GM21786 (cell line): ENCODE measurements at regions not wholly inside any gene's neighbourhood (a gene's known extent, or its start where the extent isn't known, plus 50 kb on each side); places are given as distances from the start of the nearest gene placed in this dataset.
"Not testable (repeated sequence)": the region's sequence is repeated elsewhere in the genome, so short reads cannot be mapped to it uniquely, and the experiment has no call there.

Experiments
- ATAC-seq: cut with Tn5 transposase; IDR thresholded peaks from one replicate; pipeline ENCODE4 v1.9.1; 2021; ENCODE audit not compliant: unreplicated experiment

DNA sequence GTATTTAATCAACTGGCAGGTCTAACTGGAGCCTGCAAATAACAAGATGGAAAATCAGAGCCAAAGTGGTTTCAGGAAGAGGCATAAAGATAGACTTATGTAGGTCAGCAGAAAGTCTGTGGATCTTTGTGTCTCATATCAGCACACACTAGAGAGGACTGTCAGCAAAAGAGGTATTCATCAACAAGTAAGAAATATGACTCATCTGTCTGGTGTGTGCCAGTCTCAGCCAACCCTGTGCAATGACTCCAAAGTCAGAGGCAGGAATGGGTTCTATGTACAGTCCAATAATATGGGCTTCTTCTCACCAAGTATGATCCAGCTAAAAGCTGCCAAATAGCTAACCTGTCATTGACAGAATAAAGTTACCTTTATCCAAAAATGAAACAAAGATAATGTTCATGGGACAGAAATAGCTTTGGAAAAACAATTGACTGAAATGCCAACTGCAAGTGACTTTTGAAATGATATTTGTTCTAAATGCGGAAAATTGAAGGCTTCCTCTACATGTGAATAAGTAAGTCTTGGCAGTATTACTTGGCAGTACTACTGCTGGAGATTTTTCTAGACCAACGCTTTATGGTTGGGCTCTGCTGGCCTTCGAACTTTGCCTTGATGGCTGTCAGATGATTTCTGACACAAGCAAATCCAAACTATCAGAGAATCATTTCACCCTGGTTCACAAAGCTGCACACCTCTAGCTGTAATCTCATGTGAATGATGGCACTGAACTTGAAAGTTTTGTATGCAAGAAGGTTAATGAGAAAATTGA, 272.3 kb upstream of the SEMA3C start:
- no peak for ATAC-seq

DNA sequence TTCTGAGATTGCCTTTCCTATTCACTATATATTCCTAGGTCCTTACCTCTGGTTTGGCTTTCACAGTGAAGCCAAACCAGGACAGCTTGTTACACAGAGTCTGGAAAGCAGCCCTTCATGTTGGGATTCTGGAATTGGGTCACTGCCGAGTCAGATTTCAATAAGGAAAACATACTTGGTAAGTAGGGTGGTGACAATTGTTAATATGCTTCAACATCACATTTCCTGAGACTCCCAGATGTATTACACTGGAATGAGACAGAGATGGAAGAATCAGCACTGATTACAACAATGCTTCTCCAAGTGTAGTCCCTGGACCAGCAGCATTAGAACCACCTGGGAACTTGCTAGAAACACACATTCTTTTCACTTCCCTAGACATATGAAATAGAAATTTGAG, 268.9 kb upstream of the SEMA3C start:
- no peak for ATAC-seq

DNA sequence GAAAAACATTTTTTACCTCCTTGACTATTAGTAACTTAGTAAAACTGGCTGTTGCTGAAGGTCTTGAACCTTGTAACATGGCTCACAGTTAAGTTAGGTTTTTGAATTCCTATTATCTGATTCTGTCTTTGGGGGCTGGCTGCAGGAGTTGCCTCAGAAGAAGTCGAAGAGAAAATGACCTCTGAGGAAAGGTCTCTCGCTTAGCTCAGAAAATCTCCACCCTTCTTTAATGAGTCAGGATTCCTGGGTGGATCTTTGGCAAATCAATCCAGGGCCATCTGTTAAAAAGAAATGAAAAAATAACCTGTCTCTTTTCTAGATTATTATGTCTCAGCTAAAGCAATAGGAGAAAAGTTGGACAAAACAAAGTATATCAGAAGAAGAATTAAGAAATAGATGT, 267.8 kb upstream of the SEMA3C start:
- ATAC-seq: no peak

DNA sequence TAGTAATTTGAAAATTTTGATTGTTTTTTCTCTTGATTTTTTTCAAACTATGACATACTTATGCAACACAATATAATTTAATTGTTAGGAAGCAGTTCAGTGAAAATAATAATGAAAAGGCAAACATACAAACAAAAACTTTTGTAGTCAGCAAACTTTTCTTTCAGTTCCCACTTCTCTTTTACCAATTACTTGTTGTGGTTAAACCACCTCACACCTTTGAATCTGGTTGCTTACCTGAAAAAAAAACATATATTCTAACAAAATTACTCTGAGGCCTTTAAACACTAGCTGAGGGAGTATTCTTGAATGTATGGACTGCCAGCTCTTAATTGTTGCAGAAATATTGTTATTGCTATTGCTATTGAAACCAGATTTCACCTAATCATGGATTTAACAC, 266.2 kb upstream of the SEMA3C start:
- ATAC-seq: no peak

DNA sequence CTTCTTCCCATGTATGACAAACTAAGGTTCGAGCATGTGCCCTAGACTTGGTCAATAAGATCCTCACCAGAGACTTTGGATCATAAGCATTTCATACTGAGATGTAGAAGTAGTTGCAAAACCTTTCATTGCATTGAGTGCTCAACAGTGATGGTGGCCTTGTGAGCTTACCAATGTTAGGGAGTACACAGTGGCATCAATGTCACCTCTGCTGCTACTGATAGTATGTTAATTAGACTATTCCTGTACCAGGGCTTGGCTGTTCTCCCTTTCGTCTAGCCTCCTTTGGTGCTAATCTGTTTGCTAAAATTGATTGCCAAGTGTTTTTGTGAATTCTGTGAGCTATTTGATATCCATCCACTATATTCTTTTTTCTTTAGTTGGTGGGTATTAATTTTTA, 264.5 kb upstream of the SEMA3C start:
- no peak for ATAC-seq

DNA sequence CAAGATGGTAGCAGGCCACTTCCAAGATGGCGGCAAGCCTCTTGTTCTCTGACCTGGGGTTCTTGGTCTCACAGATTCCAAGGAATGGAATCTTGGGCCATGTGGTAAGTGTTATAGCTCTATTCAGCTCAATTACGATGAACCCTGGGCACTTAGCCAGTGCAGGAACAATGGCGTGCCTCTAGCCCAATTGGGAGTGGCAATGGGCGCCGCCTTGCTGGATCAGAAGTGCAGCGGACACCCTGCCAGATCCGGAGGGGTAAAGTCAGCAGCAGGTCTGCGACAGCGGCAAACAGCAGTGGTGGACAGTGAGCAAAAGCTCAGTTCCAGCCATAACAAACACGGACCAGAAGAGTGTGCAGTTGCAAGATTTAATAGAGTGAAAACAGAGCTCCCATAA, 263.2 kb upstream of the SEMA3C start:
- ATAC-seq: not testable (repeated sequence)

DNA sequence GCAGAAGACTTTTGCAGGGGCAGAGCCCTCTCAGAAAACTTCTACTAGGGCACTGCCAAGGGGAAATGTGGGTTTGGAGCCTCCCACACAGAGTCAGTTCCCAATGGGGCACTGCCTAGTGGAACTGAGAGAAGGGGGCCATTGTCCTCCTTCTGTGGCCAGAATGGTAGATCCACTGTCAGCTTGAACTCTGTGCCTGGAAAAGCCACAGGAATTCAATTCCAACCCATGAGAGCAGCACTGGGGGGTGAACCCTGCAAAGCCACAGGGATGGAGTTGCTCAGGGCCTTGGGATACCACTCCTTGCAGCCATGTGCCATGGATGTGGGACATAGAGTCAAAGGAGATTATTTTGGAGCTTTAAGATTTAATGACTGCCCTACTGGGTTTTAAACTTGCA, 262.2 kb upstream of the SEMA3C start:
- ATAC-seq: no peak

DNA sequence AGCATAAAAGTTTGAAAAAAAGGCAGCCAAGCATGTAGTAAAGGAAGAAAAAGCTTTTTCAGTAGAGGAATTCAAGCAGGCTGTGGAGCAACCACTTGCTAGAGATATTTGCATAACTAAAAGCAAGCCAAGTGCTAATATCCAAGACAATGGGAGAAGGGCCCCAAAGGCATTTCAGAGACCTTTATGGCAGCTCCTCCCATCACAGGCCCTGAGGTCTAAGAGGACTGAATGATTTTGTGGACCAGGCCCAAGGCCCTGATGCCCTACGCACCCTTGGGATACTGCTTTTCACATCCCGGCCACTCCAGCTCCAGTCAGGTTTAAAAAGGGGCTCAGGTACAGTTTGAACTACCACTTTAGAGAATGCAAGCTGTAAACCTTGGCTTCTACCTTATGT, 261.7 kb upstream of the SEMA3C start:
- ATAC-seq: no peak

DNA sequence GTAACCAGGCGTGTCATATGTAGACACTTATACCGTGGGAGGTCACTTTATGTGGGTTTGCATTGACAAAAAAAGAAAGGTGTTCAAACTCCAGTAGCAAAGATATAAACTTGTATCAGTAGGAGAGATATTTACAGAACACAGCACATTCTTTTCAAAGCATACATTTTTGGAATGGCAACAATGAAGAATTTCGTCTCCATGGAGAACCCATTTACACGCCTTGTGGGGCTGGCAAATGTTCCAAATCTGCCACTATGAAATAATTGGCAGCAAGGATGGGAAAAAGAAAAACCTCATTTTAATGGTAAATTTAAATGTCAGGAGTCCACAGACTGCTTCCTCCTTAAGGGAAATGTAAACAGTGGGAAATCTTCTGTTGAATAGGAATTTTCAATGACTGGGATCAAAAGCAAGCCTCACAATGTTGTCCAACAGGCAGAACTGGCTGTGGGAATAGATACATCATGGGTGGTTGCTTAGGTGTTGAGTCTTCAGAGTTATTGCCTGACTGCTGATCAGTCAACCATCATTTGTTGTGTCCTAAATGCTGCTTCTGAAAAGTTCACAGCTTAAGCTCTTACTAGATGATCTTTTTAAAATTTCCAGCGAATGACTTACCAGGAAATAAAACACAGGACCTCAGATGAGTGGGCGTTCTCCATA, 256.6 kb upstream of the SEMA3C start:
- no peak for ATAC-seq

DNA sequence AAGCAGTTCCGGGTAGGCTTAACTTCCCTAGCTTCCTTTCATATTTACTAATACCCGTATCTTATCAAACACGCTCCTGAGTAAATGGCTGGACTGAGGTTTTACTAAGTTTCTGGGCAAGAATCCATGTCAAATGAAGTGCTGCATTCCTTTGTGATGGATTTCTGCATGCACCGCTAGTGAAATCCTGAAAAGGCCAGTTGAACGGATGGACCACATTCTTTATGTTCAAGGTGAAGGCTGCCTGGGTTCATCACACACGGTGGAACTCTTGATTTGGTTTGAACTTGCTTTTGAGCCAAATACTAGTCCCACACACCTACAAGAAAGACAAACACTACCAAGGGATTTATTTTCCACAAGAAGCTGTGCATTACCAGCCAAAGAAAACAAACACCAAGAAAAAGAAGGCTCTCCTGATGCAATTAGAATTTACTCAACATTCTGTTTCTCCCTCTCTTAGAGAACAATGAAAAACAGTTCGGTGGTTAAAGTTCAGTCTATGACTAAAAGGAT, 255.0 kb upstream of the SEMA3C start:
- no peak for ATAC-seq

DNA sequence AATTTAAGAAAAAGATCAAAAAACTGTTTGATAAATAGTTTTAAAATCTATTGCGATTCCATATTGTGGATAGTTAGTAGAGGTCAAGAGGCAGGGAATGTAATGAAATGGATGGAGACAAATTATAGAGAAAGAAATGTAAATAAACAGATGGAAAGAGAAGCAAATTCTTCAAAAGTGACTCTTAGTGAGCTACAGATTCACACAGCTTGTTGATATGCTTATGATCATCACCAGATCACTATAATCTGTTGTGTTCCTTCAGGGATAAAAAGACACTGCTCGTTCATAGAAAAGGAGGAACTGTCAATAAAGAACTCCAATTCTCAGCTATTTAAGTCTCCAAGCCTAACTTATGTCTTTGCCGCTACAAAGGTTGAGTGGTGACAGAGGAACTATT, 251.4 kb upstream of the SEMA3C start:
- no peak for ATAC-seq

DNA sequence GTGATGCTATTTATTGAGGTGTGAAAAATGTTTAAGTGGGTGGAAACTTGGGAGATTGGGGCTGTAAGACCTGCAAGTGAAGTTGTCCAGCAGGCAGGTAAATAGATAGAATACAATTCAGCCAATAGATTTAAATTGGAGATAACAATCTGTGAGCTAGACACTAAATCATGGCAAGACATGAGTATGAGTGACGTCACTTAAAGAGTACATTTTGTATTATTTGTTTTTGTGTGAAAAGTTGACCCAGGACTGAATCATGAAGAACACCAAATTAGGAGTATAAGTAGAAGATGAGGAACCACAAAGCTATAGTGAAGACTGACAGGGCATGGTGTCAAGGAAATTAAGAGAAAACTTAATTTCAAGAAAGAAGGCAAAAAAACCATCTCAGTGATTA, 249.1 kb upstream of the SEMA3C start:
- no peak for ATAC-seq

DNA sequence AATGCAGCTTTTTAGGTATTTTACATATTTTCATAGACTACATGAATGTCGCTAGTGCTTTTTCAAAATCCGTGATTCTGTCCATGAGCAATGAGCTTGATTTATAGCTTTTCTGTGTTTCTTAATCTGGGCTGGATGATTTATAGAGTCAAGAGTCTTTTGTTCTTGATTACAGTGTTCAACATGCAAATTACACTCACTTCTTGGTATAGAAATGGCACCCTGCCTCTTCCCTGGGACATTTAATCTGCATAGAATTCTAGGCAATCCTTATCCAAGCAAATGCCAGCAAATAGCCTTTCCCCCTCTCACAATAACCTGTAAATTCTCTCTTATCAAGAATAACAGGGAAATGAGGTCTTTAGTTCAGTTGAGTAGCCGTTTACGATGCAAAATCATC, 246.2 kb upstream of the SEMA3C start:
- no peak for ATAC-seq

DNA sequence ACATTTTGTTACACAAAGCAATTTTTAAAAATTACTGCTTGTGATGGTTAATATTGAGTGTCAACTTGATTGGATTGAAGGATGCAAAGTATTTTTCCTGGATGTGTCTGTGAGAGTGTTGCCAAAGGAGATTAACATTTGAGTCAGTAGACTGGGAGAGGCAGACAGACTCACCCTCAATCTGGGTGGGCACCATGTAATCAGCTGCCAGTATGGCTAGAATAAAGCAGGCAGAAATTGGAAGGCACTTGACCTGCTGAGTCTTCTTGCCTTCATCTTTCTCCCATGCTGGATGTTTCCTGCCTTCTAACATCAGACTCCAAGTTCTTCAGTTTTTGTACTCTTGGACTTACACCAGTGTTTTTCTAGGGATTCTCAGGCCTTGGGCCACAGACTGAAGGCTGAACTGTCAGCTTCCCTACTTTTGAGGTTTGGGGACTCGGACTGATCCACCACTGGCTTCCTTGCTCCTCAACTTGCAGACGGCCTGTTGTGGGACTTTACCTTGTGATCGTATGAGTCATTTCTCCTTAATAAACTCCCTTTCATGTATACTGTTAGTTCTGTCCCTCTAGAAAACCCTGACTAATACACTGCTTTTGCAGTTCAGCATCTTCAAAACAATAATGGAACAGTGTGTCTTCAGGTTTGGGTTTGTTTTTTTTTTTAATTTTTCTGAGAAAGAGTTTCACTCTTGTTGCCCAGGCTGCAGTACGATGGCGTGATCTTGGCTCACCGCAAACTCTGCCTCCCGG, 244.1 kb upstream of the SEMA3C start:
- ATAC-seq: no peak

DNA sequence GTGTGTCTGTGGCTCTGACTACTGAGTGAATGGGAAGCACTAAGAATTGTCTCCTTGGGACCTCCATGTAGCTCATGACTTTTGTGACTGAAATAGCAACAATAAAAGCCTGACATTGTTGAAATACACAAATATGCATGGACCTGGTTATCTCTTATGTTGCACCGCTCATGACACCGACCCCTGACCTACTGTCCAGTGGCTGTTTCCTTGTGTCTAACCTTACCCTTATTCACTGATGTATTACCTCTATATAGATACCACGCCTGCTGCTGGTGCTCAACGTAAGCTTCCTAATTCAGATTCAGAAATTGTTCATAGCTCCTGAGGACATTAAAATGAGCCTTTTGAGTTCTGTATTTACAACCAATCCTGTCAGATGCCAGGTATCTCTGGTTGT, 243.4 kb upstream of the SEMA3C start:
- ATAC-seq: no peak

DNA sequence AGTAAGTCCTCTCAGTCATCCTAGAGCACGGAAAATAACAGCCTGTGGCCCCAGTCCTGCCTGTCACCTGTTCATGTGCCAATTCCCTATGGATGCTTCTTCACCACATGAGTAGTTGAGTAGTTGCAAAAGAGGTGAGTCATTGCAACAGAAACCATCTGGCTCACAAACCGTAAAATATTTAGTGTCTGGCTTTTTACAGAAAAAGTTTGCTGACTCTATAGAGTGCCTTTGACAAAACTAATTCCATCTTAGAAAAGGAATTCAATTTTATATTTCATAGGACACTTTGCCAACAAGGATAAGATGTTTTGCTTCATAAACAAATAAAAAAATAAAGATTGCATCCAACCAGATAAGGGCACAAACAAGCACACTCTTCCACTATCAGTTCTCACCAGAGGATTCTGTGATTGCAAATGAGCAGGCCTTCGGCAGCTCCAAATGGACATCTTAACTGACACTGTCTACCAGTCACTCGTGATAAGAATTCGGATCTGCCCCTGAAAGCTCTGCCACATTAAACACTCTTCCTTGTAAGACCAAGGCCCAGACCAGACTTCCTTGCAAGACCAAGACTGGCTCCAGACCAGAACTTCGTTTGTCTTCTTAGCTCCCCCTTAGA, 242.7 kb upstream of the SEMA3C start:
- ATAC-seq: no peak

DNA sequence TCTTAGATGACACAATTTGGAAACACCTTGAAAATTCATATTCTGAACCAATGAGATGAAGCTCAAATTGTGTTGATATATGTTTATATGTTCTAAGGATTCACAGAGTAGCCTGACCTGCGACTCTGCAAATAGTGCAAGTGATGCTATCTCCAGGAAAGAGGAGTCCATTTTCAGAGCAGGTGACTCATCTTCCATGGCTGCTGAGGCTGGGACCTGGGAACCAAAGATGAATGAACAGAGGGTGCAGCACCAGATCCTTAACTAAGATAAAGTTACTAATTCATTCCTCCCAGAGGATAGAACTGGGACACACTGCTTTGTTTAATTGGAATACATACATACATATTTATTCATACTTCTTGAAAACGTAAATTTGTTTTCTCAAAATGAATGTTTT, 240.6 kb upstream of the SEMA3C start:
- no peak for ATAC-seq

DNA sequence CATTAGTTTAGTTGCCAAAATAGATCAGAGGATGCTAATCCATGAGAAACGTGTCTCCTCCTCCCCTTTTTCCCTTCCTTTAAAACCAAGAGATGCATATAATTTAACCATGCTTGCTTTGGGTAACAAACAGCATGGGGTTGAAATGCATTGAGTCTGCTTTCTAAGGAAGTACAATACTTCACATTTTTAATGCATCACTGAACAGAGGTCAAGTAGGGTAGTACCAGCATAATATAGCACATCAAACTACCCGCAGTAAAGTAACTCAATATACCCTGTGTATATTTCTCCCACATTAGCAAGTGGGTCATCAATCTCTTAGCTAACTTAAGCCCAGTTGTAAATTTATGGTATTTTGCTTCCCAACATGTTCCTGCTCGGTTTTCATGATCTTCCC, 239.3 kb upstream of the SEMA3C start:
- ATAC-seq: no peak

DNA sequence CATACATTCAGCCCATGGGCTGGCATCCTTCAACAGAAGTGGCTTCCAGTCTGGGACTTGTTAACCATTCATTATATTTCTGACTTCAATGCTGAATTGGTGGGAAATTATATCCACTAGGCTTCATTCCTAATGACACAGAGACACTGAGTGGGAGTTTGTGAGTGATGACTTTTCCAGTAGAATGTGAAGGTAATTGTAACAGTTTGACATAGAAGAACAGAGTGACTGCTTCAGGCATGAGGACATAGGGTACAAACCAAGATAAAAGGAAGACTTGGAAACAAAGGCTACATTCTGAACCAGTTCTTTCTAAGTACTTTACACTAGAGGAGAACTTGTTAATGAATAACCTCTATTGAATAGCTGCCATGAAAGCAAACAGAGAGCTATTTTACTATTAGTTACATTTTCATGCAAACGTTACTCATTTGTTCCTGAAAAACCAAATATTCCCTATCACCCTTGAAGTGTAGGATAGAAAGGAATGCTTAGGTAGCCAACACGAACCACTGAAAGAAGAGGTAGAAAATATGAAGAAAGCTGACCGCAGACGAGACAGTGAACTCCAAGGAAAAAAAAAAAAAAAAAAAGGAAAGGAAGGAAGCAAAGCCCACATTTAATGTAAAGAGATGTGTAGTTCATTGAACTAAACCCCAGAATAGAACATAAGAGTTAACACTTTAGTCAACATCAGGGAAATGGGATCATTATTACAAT, 237.0 kb upstream of the SEMA3C start:
- no peak for ATAC-seq

DNA sequence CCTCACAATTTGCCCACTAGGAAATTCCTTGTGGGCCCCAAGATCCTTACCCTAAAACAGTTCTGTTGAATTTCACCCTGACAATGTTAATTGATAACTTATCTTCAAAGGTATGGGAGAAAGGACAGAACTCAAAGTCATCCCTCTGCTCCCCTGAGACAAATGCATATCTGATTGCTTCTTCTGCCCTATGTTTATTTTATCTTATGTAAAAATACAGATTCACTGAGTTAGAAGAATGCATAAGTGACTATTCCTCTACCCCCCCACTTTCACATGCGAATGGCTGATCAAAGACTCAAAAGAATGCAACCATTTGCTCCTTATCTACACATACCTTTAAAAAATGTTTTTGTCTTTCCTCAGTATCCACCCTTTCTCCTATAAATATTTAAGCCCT, 235.7 kb upstream of the SEMA3C start:
- ATAC-seq: no peak

DNA sequence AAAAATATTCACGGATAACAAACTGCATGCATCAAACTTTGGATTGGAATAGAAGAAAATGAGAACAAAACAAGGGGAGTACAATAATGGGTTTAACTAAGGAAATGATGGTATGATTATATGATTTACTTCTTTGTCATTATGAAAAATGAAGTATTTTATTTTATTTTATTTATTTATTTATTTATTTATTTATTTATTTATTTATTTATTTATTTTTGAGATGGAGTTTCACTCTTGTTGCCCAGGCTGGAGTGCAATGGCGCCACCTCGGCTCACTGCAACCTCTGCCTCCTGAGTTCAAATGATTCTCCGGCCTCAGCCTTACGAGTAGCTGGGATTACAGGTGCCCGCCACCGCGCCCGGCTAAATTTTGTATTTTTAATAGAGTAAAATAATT, 234.1 kb upstream of the SEMA3C start:
- not testable (repeated sequence) for ATAC-seq
